NB4 (cell line): ENCODE measurements at regions not wholly inside any gene's neighbourhood (a gene's known extent, or its start where the extent isn't known, plus 50 kb on each side); places are given as distances from the start of the nearest gene placed in this dataset.

ENCODE experiments used
- MYC ChIP-seq: IDR thresholded peaks from 2 replicates; pipeline ENCODE4 v1.6.1; 2011; ENCODE audit warnings: low read depth, low read length
- POLR2A ChIP-seq: IDR thresholded peaks from 2 replicates; pipeline ENCODE4 v1.6.1; 2011; ENCODE audit warnings: mild to moderate bottlenecking; ENCODE audit not compliant: insufficient read length; ENCODE audit errors: extremely low read depth
- TF ChIP-seq, protein P1 (sequence below): IDR thresholded peaks from one replicate; pipeline ENCODE4 v1.5.1; 2012; ENCODE audit warnings: low read depth, low read length
- TF ChIP-seq, protein P2 (sequence below): IDR thresholded peaks from 2 replicates; pipeline ENCODE4 v1.6.1; 2011; ENCODE audit warnings: low read depth, low read length

DNA sequence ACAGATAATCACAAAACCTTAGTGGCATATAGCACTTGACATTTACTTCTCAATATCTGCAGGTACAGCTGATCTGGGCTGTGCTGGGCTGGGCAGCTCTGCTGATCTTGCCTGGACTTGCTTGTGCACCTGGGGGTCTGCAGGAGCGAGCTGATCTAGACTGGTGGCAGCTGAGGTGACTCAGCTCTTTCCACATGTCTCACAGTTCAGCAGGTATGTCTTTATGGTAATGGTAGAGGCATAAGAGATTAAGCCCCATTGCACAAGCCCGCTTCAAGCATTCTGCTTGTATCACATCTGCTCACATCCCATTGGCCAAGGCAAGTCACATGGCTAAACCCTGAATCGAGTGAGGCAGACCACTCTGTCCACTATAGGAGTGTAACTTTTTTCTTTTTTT lies 506.7 kb downstream of the BCOR start:
- TF ChIP-seq, protein P1, sequence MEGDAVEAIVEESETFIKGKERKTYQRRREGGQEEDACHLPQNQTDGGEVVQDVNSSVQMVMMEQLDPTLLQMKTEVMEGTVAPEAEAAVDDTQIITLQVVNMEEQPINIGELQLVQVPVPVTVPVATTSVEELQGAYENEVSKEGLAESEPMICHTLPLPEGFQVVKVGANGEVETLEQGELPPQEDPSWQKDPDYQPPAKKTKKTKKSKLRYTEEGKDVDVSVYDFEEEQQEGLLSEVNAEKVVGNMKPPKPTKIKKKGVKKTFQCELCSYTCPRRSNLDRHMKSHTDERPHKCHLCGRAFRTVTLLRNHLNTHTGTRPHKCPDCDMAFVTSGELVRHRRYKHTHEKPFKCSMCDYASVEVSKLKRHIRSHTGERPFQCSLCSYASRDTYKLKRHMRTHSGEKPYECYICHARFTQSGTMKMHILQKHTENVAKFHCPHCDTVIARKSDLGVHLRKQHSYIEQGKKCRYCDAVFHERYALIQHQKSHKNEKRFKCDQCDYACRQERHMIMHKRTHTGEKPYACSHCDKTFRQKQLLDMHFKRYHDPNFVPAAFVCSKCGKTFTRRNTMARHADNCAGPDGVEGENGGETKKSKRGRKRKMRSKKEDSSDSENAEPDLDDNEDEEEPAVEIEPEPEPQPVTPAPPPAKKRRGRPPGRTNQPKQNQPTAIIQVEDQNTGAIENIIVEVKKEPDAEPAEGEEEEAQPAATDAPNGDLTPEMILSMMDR, result no peak
- TF ChIP-seq MYC, result no peak
- TF ChIP-seq POLR2A, result no peak
- TF ChIP-seq, protein P2, sequence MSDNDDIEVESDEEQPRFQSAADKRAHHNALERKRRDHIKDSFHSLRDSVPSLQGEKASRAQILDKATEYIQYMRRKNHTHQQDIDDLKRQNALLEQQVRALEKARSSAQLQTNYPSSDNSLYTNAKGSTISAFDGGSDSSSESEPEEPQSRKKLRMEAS, result no peak
